ENCODE measurements at regions not wholly inside any gene's neighbourhood (a gene's known extent, or its start where the extent isn't known, plus 50 kb on each side); places are given as distances from the start of the nearest gene placed in this dataset.

DNA sequence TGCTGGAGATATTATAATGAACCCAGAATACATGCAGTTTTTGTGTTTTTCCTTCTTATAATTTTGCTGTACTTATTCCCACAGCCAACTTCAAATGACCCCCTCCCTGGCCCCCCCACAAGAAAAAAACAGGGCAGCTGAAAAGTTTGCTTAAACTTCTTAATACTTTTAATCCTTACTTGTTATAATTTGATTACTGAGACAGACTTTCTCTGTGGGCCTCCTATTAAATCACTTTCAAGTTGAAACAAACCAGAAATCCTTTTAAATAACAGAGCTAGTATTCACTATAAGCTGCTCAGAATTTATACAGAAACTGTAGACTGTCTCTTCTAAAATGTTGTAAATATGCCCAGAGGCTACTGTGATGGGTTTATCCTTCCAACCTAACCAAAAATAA, 106.3 kb downstream of the CENPW start:
- H3K4me3 Mint-ChIP-seq (ENCODE audit: unreplicated experiment) = no peak overlapping the region
- TF ChIP-seq, protein P1, sequence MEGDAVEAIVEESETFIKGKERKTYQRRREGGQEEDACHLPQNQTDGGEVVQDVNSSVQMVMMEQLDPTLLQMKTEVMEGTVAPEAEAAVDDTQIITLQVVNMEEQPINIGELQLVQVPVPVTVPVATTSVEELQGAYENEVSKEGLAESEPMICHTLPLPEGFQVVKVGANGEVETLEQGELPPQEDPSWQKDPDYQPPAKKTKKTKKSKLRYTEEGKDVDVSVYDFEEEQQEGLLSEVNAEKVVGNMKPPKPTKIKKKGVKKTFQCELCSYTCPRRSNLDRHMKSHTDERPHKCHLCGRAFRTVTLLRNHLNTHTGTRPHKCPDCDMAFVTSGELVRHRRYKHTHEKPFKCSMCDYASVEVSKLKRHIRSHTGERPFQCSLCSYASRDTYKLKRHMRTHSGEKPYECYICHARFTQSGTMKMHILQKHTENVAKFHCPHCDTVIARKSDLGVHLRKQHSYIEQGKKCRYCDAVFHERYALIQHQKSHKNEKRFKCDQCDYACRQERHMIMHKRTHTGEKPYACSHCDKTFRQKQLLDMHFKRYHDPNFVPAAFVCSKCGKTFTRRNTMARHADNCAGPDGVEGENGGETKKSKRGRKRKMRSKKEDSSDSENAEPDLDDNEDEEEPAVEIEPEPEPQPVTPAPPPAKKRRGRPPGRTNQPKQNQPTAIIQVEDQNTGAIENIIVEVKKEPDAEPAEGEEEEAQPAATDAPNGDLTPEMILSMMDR (IDR thresholded peaks at IDR 0.05) = no peak
- no peak overlapping the region for H3K27ac Mint-ChIP-seq (ENCODE audit: unreplicated experiment)
- H3K36me3 Mint-ChIP-seq (ENCODE audit: unreplicated experiment) = no peaks in the 10 kb centered on the region
- peaks cover 6% of the 10 kb centered on the region for H3K9me3 Mint-ChIP-seq (ENCODE audit: unreplicated experiment)
- no peak for DNase-seq (ENCODE audit: extremely low spot score, unreplicated experiment)
- no peaks in the 10 kb centered on the region for H3K27me3 Mint-ChIP-seq (ENCODE audit: unreplicated experiment)
- H3K4me1 Mint-ChIP-seq (ENCODE audit: unreplicated experiment) = peaks cover 7% of the 10 kb centered on the region

DNA sequence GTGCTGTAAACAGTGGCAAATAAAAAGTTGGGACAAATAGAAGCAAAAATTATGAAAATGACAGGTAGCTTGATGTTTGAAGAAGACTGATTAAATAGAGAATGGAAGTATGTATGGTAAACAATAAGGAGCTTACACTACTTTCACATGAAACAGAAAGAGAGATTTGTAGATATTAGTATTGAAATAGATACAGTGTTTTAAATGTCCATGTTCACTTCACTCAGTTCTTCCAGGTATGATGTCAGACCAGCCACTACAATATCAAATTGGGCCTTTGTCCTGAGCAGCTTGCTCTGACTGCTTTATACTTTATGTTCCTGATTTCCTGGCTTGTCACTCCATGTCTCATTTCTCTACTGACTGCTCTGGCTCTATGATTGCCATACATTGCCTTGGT, 107.5 kb downstream of the CENPW start:
- Mint-ChIP-seq H3K36me3 (ENCODE audit: unreplicated experiment) (no peaks in the 10 kb centered on the region), H3K27ac (ENCODE audit: unreplicated experiment) (no peak overlapping the region), H3K4me1 (ENCODE audit: unreplicated experiment) (peaks cover 7% of the 10 kb centered on the region), H3K9me3 (ENCODE audit: unreplicated experiment) (peaks cover 4% of the 10 kb centered on the region), H3K27me3 (ENCODE audit: unreplicated experiment) (peaks cover 3% of the 10 kb centered on the region), H3K4me3 (ENCODE audit: unreplicated experiment) (no peak overlapping the region)
- no peak for DNase-seq (ENCODE audit: extremely low spot score, unreplicated experiment)
- TF ChIP-seq, protein P1 (IDR thresholded peaks at IDR 0.05) = no peak

DNA sequence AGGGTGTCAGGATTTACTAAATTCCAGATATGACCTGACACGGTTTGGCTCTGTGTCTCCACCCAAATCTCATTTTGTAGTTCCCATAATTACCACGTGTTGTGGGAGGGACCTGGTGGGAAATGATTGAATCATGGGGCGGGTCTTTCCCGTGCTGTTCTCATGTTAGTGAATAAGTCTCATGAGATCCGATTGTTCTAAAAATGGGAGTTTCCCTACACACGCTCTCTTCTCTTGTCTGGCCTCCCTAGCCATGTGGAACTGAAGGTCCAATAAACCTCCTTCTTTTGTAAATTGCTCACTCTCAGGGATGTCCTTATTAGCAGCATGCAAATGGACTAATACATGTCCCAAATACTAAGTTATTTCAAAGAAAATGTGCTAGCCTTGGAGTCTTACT, 121.1 kb downstream of the CENPW start:
- Mint-ChIP-seq H3K9me3 (ENCODE audit: unreplicated experiment) (no peaks in the 10 kb centered on the region), H3K4me3 (ENCODE audit: unreplicated experiment) (no peak overlapping the region), H3K4me1 (ENCODE audit: unreplicated experiment) (no peaks in the 10 kb centered on the region), H3K36me3 (ENCODE audit: unreplicated experiment) (no peaks in the 10 kb centered on the region), H3K27ac (ENCODE audit: unreplicated experiment) (no peak overlapping the region), H3K27me3 (ENCODE audit: unreplicated experiment) (peaks cover 3% of the 10 kb centered on the region)
- TF ChIP-seq, protein P1 (IDR thresholded peaks at IDR 0.05) = no peak
- DNase-seq (ENCODE audit: extremely low spot score, unreplicated experiment) = no peak

DNA sequence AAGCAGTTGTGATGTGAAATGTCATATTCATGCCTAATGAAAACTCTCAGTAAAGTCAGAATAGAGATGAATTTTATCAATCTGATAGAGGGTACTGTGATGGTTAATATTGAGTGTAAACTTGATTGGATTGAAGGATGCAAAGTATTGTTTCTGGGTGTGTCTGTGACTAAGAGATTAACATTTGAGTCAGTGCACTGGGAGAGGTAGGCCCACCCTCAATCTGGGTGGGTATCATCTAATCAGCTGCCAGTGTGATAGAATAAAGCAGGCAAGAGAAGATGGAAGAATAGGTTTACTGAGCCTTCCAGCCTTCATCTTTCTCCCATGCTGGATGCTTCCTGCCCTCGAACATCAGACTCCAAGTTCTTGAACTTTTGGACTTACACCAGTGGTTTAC, 124.3 kb downstream of the CENPW start:
- no peaks in the 10 kb centered on the region for H3K4me1 Mint-ChIP-seq (ENCODE audit: unreplicated experiment)
- TF ChIP-seq, protein P1 (IDR thresholded peaks at IDR 0.05) = no peak
- no peak overlapping the region for H3K27ac Mint-ChIP-seq (ENCODE audit: unreplicated experiment)
- peaks cover 3% of the 10 kb centered on the region for H3K27me3 Mint-ChIP-seq (ENCODE audit: unreplicated experiment)
- no peak for DNase-seq (ENCODE audit: extremely low spot score, unreplicated experiment)
- H3K9me3 Mint-ChIP-seq (ENCODE audit: unreplicated experiment) = no peaks in the 10 kb centered on the region
- H3K4me3 Mint-ChIP-seq (ENCODE audit: unreplicated experiment) = no peak overlapping the region
- H3K36me3 Mint-ChIP-seq (ENCODE audit: unreplicated experiment) = no peaks in the 10 kb centered on the region

DNA sequence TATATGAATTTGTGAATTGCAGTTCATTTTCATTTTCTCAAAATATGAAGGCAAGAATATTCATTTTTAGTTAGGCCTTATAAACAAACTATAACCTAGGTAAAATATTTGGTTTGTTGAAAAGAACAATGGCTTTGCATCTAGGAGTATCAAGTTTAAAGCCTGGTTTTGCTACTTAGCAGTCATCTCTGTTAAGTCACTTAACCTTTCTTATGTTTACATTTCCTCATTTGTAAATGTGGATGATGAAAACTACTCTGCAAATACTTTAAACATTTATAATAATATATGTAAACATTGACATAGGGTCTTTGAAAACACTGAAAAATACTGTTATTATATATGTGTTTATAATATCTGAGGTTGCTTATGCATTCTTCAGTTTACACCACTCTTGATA, 135.5 kb downstream of the CENPW start:
- Mint-ChIP-seq H3K27me3 (ENCODE audit: unreplicated experiment) (peaks cover 8% of the 10 kb centered on the region), H3K27ac (ENCODE audit: unreplicated experiment) (no peak overlapping the region)
- no peak for DNase-seq (ENCODE audit: extremely low spot score, unreplicated experiment)

More for the DNA sequence above, 135.5 kb downstream of the CENPW start:
- H3K4me3 Mint-ChIP-seq (ENCODE audit: unreplicated experiment) = no peak overlapping the region
- no peaks in the 10 kb centered on the region for H3K36me3 Mint-ChIP-seq (ENCODE audit: unreplicated experiment)
- no peaks in the 10 kb centered on the region for H3K9me3 Mint-ChIP-seq (ENCODE audit: unreplicated experiment)
- no peaks in the 10 kb centered on the region for H3K4me1 Mint-ChIP-seq (ENCODE audit: unreplicated experiment)
- TF ChIP-seq, protein P1 (IDR thresholded peaks at IDR 0.05) = no peak

Data from osteocyte (in vitro differentiated cells).